Ramos (cell line): ENCODE measurements at regions not wholly inside any gene's neighbourhood (a gene's known extent, or its start where the extent isn't known, plus 50 kb on each side); places are given as distances from the start of the nearest gene placed in this dataset.
"Not testable (repeated sequence)": the region's sequence is repeated elsewhere in the genome, so short reads cannot be mapped to it uniquely, and the experiment has no call there.

Experiments used
- in situ Hi-C: fragments of 300-500 bp; cut with MboI; formaldehyde crosslinking; loops from one replicate; pipeline ENCODE4 v1.14.3; 2022; ENCODE audit warnings: low sequenced_read_pairs; ENCODE audit not compliant: unreplicated experiment

DNA sequence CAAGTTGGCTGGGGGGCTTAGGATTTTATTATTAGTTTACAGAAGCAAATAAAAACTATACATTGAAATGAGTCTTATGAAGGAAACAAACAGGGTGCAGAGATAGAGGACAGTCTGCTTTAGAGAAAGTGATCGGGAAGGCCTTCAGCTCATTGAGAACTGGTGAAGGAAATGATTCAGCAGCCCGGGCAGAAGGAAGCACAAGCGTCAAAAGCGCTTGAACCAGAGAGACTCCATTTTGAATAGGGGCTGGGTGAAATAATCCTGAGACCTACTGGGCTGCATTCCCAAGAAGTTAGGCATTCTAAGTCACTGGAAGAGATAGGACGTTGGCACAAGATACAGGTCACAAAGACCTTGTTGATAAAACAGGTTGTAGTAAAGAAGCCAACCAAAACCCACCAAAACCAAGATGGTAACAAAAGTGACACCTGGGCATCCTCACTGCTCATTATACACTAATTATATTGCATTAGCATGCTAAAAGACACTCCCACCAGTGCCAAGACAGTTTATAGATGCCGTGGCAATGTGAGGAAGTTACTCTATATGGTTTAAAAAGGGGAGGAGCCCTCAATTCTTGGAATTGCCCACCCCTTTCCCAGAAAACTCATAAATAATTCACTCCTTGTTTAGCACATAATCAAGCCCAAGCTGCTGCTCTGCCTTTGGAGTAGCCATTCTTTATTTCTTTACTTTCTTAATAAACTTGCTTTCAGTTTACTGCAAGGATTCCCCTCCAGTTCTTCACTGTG lies 83.1 kb upstream of the MPP7 start:
- in situ Hi-C loops, result loop anchor here (10.0 to 25.0 kb wide), 2 partner anchors 649 to 831 kb away; partner anchors contain the start of gene MKX

DNA sequence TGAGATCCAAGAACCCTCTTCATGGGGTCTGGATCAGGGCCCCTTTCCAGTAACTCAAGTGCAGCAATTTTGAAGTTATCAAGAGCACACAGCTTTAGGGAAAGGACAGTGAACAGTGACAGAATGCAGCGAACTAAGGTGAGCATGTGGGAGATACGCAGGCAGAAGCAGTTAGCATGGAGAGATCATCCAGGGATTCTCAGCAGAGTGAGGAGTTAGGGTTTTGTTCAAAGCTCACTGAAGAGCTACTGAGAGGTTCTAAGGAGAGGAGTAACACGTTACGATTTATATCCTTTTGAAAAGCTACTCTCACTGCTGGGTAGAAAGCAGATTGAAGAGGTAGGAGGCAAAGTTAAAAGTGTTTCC lies 83.6 kb upstream of the MPP7 start:
- in situ Hi-C loops, result loop anchor here (10.0 to 25.0 kb wide), 2 partner anchors 649 to 832 kb away; partner anchors contain the start of gene MKX

DNA sequence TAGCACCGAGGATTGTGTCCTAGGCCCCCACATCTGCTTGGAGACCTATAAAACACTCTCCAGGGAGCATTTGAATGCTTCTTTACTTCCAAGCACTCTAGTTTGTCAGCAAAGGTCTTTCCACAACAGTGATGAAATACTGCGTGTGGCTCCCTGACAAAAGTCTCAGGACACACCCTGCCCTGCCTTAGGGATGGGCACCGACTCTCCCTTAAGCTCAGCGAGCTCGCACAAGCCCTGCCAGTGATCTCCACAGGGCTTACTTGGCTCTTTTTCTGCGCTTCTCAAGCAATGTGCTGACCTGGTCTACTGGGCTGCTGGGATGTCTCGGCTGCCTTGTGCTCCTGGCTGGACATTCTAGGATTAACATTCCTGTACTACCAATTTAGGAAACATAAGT lies 84.3 kb upstream of the MPP7 start:
- in situ Hi-C loops, result loop anchor here (10.0 to 25.0 kb wide), 2 partner anchors 650 to 832 kb away; partner anchors contain the start of gene MKX

DNA sequence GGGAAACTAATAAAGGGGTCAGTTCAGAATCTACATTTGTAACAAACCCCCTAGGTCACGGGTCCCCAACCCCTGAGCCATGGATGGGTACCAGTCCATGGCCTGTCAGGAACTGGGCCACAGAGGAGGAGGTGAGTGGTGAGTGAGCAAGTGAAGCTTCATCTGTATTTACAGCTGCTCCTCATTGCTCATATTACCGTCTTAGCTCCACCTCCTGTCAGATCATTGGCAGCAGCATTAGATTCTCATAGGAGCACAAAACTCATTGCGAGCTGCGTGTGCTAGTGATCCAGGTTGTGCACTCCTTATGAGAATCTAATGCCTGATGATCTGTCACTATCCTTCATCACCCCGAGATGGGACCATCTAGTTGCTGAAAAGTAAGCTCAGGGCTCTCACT lies 88.4 kb upstream of the MPP7 start:
- in situ Hi-C loops, result loop anchor here (25.0 kb wide), 1 partner anchor 654 kb away; the partner anchor contains the start of gene MKX

DNA sequence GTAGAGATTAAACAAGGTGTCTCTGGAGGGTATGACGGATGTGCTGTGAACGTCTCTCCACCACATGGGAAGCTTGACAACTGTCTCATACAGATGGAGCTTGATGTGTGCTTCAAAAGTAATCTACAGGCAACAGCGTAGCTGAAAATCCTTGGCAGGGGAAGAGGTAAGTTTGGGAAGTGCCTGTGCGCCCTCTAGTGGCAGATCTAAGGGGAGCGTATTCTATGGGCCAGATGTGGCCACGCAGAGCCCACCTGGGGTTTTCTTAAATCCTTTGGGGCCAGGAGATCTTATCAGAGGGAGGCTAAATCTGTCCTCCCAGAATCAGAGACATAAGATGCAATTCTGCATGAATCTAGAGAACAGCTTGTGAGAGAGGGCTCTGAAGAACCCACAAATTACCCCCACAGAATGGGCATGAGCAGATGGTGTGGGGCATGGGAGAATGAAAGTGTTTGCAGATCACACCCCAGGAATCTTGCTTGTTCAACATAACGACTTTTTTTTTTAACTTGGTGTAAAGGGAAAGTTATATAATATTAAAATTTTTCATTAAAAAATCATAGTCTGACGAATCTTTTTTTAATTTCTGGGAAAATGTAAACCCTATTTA lies 91.2 kb upstream of the MPP7 start:
- in situ Hi-C loops, result loop anchor here (25.0 kb wide), 1 partner anchor 657 kb away; the partner anchor contains the start of gene MKX

DNA sequence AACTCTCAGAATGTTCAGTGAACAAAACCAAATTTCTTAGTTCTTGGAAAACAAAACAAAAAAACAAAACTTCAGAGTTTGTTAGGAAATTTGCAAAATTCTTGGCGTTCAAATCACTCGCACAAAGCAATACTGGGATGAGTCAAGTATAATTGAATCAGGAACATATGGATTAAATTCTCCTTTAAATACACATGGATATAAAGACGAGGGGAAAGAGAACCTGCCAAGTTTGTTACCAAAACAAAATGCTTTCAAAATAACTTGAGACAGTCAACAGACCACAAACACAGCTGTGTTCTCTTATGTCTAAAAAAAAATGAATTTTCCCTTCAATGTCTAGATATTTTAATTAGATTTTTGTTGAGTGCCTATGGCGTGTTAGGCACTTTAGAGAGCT lies 93.5 kb upstream of the MPP7 start:
- in situ Hi-C loops, result loop anchor here (25.0 kb wide), 1 partner anchor 659 kb away; the partner anchor contains the start of gene MKX

DNA sequence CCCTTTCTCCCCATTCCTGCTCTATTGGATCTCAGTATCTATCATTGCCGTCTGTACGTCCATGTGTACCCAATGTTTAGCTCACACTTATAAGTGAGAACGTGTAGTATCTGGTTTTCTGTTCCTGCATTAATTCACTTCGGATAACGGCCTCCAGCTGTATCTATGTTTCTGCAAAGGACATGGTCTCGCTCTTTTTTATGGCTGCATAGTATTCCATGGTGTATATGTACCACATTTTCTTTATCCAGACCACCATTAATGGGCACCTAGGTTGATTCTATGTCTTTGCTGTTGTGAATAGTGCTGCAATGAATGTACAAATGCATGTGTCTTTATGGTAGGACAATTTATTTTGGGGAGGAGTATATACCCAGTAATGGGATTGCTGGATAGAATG lies 94.4 kb upstream of the MPP7 start:
- in situ Hi-C loops, result loop anchor here (25.0 kb wide), 1 partner anchor 660 kb away; the partner anchor contains the start of gene MKX

DNA sequence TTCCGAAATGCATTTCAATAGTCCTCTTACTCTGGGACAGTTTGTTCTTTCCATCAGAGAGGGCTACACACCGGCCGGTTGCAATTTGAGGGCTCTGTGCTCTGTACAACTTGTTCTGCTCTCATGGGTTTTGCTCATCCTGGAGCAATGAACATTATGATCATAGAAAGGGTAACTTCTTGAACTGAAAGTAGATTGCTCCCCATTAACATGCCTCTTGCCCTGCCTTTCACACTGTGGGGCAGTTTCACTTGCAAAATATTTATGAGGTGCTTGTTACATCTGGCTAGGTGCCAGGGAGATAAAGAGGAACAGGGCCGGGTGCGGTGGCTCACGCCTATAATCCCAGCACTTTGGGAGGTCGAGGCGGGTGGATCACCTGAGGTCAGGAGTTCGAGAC lies 97.3 kb upstream of the MPP7 start:
- in situ Hi-C loops, result no loop called here

DNA sequence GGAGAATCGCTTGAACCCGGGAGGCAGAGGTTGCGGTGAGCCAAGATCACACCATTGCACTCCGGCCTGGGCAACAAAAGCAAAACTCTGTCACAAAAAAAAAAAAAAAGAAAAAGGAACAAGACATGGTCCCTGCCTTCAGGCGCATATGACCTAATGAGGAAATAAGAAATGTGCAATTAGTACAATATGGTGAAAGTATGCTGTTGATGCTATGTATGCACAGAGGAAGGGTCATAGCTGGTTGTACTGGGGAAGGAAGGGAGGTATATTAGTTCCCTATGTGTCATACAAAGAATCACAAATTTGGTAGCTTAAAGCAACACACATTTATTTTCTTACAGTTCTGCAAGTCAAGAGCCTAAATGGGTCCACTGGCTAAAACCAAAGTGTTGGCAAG lies 97.8 kb upstream of the MPP7 start:
- in situ Hi-C loops, result no loop called here

DNA sequence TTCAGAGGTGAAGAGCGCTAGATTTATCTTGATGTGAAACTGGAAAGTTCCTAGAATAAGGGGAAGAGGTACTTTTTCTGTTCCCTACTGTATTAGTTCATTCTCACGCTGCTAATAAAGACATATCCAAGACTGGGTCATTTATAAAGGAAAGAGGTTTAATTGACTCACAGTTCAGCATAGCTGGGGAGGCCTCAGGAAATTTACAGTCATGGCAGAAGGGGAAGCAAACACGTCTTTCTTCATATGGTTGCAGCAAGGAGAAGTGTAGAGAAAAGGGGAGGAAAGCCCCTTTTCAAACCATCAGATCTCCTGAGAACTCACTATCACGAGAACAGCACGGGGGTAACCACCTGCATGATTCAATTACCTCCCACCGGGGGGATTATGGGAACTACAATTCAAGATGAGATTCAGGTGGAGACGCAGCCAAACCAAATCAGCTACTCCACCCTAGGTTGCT lies 99.8 kb upstream of the MPP7 start:
- in situ Hi-C loops, result not testable (repeated sequence)

DNA sequence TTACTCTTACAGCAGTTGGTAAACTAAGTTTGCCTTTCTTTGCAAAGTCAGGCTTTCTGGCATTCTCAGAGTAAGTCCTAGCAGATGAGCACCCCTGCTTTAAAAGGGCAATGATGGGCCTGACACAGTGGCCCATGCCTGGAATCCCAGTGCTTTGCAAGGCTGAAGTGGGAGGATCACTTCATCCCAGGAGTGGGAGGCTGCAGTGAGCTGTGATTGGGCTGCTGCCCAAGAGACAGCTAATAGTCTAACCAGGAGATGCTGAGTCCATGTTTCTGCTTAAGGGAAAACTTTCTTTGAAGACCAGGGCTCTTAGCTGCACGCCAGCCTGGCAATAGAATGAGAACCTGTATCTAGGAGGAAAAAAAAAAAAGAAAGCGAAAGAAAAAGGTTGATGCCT lies 100.2 kb upstream of the MPP7 start:
- in situ Hi-C loops, result no loop called here

DNA sequence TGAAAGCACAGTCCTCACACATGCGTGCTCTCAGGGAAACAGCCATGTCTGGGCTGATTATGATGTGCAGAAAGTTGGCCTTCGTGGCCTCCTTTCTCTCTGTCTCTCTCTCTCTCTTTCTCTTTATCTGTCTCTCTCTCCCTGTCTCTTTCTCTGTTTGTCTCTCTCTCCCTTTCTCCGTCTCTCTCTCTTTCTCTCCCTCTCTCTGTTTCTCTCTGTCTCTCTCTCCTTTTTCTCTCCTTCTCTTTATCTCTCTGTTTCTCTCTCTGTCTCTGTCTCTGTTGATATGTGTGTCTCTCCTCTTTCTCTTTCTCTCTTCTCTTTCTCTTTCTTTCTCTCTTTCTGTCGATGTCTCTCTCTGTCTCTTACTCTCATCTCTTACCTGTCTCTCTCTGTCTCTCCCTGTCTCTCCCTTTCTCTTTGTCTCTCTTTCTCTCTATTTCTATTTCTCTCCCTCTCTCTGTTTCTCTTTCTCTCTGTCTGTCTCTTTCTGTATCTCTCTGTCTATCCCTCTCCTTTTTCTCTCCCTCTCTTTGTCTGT lies 105.4 kb upstream of the MPP7 start:
- in situ Hi-C loops, result no loop called here

DNA sequence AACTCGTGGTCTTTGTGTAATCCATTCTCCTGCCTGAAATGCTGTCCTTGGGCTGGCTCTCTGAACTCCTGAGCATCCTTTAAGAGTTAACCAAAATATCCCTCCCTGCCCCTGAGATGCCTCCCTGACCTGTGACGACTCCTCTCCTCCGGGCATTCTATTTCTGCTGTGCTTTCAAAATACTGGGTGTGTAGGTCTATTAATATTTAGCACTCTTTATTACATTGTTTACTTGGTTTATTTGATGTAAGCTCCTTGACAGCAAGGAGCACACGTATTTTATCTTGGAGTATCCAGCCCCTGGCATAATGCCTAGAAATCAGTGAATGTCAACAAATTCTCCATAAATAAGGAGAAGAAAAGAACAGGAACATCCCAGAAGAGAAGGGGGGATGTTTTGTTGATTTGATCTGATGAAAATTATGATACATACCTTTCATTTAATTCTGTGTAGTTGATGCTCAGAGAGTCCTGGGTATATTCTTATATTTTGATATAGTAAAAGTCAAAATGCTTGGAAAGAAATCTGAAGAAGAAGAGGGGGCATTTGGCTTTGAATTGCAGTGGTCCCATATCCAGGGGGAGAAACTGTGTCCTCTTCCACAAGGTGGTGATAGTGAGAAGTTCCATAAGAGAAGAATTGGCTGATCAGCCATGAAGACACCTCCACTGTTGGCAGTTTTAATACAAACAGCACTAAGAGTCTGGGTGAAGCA lies 107.7 kb upstream of the MPP7 start:
- in situ Hi-C loops, result no loop called here

DNA sequence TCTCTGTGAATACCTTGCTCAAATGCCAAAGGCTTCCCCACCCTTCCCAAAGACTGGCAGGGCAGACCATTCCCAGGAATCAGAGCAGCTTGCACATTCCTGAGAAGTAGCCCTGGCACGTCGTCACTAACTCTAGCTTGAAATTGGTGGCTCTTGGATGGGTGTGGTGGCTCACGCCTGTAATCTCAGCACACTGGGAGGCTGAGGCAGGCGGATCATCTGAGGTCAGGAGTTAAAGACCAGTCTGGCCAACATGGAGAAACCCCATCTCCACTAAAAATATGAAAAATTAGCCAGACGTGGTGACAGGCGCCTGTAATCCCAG lies 108.2 kb upstream of the MPP7 start:
- in situ Hi-C loops, result no loop called here

DNA sequence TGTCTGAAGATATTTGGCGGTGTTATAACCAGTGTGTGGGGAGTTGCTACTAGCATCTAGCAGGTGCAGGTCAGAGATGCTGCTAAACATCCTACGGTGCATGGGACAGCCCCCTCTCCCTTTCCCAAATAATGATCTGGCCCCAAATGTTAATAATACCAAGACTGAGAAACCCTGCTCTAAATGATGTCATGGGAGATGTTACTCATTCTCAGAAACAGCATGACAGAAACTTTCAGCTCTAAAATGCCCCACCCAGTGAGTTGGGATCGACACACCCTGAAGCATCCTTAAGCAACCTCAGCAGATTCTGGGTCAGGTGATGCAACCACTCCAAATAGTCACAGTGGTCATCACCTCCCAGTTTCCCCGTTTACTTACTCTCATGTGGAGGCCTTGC lies 108.8 kb upstream of the MPP7 start:
- in situ Hi-C loops, result no loop called here

DNA sequence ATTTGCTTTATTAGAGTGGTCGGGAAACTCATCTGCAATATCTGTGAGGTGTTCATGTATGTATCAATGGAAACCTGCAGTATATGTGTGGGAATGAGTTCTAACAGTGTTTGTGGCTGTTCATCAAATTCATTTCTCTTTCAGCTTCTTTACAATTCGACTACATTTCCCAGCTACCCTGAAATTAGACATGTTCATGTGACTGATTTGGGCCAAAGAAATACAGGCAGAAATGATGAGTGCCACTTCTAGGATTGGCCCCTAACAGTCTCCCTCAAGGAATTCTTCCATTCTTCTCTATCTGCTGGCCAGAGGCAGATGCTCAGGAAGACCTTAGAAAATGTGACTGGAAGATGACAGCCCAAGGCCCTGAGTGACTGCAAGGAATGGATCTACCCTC lies 114.8 kb upstream of the WAC start:
- in situ Hi-C loops, result no loop called here

DNA sequence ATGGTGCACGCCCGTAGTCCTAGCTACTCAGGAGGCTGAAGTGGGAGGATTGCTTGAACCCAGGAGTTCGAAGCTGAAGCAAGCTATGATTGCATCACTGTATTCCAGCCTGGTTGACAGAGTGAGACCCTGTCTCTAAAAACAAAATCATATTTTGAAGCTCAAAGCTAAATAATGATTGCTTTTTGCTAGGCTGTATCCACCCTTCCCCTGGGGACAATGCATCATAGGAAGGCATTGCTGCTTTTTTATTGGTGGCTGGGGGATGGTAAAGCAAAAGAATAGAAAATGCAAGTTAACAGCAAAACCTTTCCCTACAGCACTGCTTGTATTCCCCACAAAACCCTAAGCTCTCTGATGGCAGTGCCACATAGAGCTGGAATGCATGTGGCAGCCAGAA lies 107.5 kb upstream of the WAC start:
- in situ Hi-C loops, result no loop called here

DNA sequence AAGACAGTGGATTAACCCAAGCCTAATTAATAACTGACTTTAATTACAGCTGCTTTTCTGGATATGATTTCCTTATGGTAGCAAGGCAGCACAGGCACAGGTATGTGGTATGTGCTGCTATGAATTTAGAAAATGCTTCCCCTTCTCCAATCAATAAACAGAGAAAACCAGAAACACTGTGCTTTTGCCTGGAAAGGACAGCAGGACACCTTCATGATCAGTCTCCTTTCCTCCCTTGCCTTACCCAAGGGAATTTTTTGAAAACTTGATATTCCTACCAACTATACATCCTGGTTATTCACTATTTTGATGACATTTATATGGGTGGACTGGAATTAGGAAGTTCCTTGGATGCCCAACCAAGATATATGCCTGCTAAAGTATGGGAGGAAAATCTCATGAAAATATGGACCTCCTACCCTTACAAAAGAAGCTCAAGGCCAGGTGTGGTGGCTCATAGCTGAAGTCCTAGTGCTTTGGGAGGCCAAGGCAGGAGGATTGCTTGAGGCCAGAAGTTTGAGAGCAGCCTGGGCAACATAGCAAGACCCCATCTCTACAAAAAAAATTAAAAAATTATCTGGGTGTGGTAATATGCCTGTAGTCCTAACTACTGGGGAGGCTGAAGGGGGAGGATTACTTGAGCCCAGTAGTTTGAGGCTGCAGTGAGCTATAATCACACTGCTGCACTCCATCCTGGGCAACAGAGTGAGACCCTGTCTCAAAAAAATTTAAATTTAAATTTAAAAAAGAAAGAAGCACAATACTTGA lies 106.3 kb upstream of the WAC start:
- in situ Hi-C loops, result no loop called here

DNA sequence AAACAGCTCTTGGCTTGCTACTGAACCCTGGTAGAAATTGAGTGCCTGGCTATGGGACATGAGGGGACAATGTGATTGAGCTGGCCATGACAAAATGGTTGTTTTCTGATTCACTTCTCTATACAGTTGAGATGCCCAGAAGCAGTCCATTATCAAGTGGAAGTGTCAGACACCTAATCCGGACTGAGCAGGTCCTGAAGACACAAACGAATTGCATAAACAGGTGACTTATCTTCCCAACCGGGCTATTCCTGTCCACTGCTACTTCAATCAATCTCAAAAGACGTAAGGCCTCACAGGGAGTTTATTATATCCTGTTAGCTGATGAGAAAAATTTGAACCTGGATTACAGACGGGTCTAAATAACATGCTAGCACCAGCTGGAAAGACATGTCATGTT lies 105.5 kb upstream of the WAC start:
- in situ Hi-C loops, result no loop called here

DNA sequence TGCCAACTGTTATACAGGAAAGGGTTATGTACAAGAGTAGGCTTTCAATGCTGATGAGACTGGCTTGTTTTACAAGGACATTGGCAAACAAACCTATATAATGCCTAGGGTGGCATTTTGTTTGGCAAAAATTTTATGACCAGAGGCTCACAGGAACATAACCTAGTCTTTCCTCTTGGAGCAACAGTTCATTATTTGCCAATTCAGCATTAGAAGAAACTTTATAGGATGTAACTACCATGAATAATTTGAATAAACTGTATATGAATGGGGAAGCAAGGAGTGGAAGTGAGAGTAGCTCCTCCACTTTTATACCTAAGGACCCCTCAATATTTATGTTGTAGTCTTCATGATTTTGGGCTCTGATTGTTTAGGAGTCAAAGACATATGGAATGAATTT lies 103.9 kb upstream of the WAC start:
- in situ Hi-C loops, result no loop called here
